Colonic mucosa (tissue), 4 donors: ENCODE measurements at regions not wholly inside any gene's neighbourhood (a gene's known extent, or its start where the extent isn't known, plus 50 kb on each side); places are given as distances from the start of the nearest gene placed in this dataset.

Source experiments
- DNase-seq: peaks from one replicate; pipeline ENCODE4 v3.0.0-alpha.2; 2020
- H3K27ac ChIP-seq: fragments of 200-600 bp; one replicate; pipeline ENCODE4 v1.8.0; 2021
- H3K27me3 ChIP-seq: fragments of 200-600 bp; one replicate; pipeline ENCODE4 v1.8.0; 2021
- H3K36me3 ChIP-seq: fragments of 200-600 bp; one replicate; pipeline ENCODE4 v1.8.0; 2021
- H3K4me1 ChIP-seq: fragments of 200-600 bp; one replicate; pipeline ENCODE4 v1.8.0; 2021; ENCODE audit warnings: mild to moderate bottlenecking
- H3K4me3 ChIP-seq: fragments of 200-600 bp; one replicate; pipeline ENCODE4 v1.8.0; 2021
- H3K9ac ChIP-seq, 2 donors: one replicate each; pipeline ENCODE4 v1.7.0; 2013; ENCODE audit warnings: control low read depth in 2 of 2, low read depth in 2 of 2, low read length in 2 of 2
- H3K9me3 ChIP-seq: fragments of 200-600 bp; one replicate; pipeline ENCODE4 v1.8.0; 2021
- CTCF ChIP-seq: fragments of 200-600 bp; IDR thresholded peaks from one replicate; pipeline ENCODE4 v1.8.0; 2022; ENCODE audit warnings: antibody characterized with exemption, mild to moderate bottlenecking
- intact Hi-C: fragments of 100-400 bp; cut with DNase I; formaldehyde crosslinking; loops from one replicate; pipeline ENCODE4 v1.14.1; 2022
- donor health status: healthy.
- donor health status: DM: no; HTN: no; CAD: no.
- donor health status: DM: no; HTN: no; CAD: no.

GRCh38 chr2:184169366-184169765 is 429.0 kb upstream of the ZNF804A start:
- H3K27ac ChIP-seq = no peak overlapping the region
- H3K4me3 ChIP-seq = no peak overlapping the region
- no peaks in the 10 kb centered on the region for H3K36me3 ChIP-seq
- intact Hi-C loops = no loop called here
- no peak overlapping the region for H3K9ac ChIP-seq
- no peak for DNase-seq
- no peaks in the 10 kb centered on the region for H3K4me1 ChIP-seq
- no peak for TF ChIP-seq CTCF
- H3K27me3 ChIP-seq = no peaks in the 10 kb centered on the region
- no peaks in the 10 kb centered on the region for H3K9me3 ChIP-seq

GRCh38 chr2:184174493-184175104 is 423.7 kb upstream of the ZNF804A start:
- H3K4me3 ChIP-seq = no peak overlapping the region
- no peaks in the 10 kb centered on the region for H3K4me1 ChIP-seq
- no peaks in the 10 kb centered on the region for H3K9me3 ChIP-seq
- H3K9ac ChIP-seq = no peak overlapping the region
- TF ChIP-seq CTCF = no peak
- no peak for DNase-seq
- H3K27ac ChIP-seq = no peak overlapping the region
- intact Hi-C loops = no loop called here
- no peaks in the 10 kb centered on the region for H3K27me3 ChIP-seq
- no peaks in the 10 kb centered on the region for H3K36me3 ChIP-seq

- H3K36me3 ChIP-seq = no peaks in the 10 kb centered on the region
- no peak overlapping the region for H3K4me3 ChIP-seq
- no peak for DNase-seq
- intact Hi-C loops = no loop called here
- no peak overlapping the region for H3K27ac ChIP-seq
- H3K4me1 ChIP-seq = no peaks in the 10 kb centered on the region
- H3K9me3 ChIP-seq = no peaks in the 10 kb centered on the region
- no peaks in the 10 kb centered on the region for H3K27me3 ChIP-seq
- TF ChIP-seq CTCF = no peak
- H3K9ac ChIP-seq = no peak overlapping the region
Measured at GRCh38 chr2:184178229-184178628, 420.1 kb upstream of the ZNF804A start.

- no peak overlapping the region for H3K4me3 ChIP-seq
- no peak overlapping the region for H3K9ac ChIP-seq
- TF ChIP-seq CTCF = no peak
- H3K36me3 ChIP-seq = no peaks in the 10 kb centered on the region
- H3K27ac ChIP-seq = no peak overlapping the region
- no peaks in the 10 kb centered on the region for H3K27me3 ChIP-seq
- intact Hi-C loops = no loop called here
- H3K4me1 ChIP-seq = no peaks in the 10 kb centered on the region
- H3K9me3 ChIP-seq = no peaks in the 10 kb centered on the region
- DNase-seq = no peak
Measured at GRCh38 chr2:184186436-184186835, 411.9 kb upstream of the ZNF804A start.

- Histone ChIP-seq H3K27me3 (no peaks in the 10 kb centered on the region), H3K27ac (no peak overlapping the region), H3K9me3 (no peaks in the 10 kb centered on the region), H3K4me3 (no peak overlapping the region), H3K9ac (no peak overlapping the region), H3K4me1 (no peaks in the 10 kb centered on the region), H3K36me3 (no peaks in the 10 kb centered on the region)
- TF ChIP-seq CTCF = no peak
- intact Hi-C loops = no loop called here
- DNase-seq = no peak
Measured at GRCh38 chr2:184187421-184187971, 410.8 kb upstream of the ZNF804A start.
